ENCODE measurements at regions not wholly inside any gene's neighbourhood (a gene's known extent, or its start where the extent isn't known, plus 50 kb on each side); places are given as distances from the start of the nearest gene placed in this dataset.

DNA sequence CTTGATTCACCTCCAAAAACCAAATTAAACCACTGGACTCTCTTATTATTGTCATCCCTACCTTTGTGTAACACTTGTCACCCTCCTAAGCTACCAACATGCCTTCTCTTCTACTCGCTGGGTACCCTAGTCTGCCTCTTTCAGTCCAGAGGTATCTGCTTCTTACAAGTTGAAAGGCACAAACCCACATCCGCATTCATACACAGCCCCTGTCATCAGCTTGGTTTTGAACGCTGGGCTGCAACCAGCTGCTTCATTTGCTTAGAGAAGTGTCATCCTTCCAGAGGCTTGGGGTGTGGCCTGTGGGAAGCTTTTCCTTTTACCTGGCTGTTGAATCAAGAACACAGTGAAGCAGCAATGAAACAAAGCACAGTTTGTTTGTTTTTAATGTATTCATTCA, 138.8 kb upstream of the WWC1 start:
- Histone ChIP-seq H4K20me1 (replicated peaks; ENCODE audit: control insufficient read depth, extremely low read depth, insufficient read depth, low read length) (no peaks in the 10 kb centered on the region), H3K27me3 (ENCODE audit: control insufficient read depth in 2 of 2, insufficient read depth in 2 of 2, low read length in 2 of 2) (no peaks in the 10 kb centered on the region), H3K4me3 (replicated peaks in 1 of 3; ENCODE audit: insufficient read depth in 1 of 3, low read depth in 1 of 3, low read length in 3 of 3) (no peak overlapping the region), H3K36me3 (ENCODE audit: control insufficient read depth in 2 of 2, extremely low read depth in 1 of 2, insufficient read depth in 2 of 2, low read length in 2 of 2) (no peaks in the 10 kb centered on the region), H3K9me3 (replicated peaks; ENCODE audit: control insufficient read depth, insufficient read depth, low read length) (no peaks in the 10 kb centered on the region), H3K9me1 (replicated peaks; ENCODE audit: control insufficient read depth, extremely low read depth, insufficient read depth, low read length) (no peaks in the 10 kb centered on the region), H2AFZ (ENCODE audit: low read depth, low read length) (no peak overlapping the region), H3K4me1 (ENCODE audit: control insufficient read depth, extremely low read depth, insufficient read depth, low read length) (no peaks in the 10 kb centered on the region), H3K9ac (replicated peaks; ENCODE audit: extremely low read depth, insufficient read depth, low read length) (no peak overlapping the region), H3K27ac (ENCODE audit: insufficient read depth, low read depth, low read length) (no peak overlapping the region), H3K79me2 (ENCODE audit: control insufficient read depth, insufficient read depth, low read length) (no peaks in the 10 kb centered on the region), H3K4me2 (ENCODE audit: insufficient read depth, low read length) (no peak overlapping the region)
- DNase-seq (ENCODE audit: low read depth, low spot score), result no peak
- FAIRE-seq, result no peak
- dilution Hi-C loops (cut with MboI; ENCODE audit: extremely low pct_ligation_motif_present, low sequenced_read_pairs) (no loop called here), intact Hi-C loops (cut with micrococcal nuclease) (no loop called here)
- POLR2A ChIA-PET, result no interaction called here
- CTCF ChIA-PET, result no interaction called here
- TF ChIP-seq MAX (IDR thresholded peaks at IDR 0.05; ENCODE audit: insufficient read depth, insufficient read length) (no peak), POLR2AphosphoS5 (IDR thresholded peaks at IDR 0.05; ENCODE audit: insufficient read depth, low read depth, low read length) (no peak), GATA2 (IDR thresholded peaks at IDR 0.05; ENCODE audit: insufficient read depth, insufficient read length, low read depth, low read length) (no peak), FOS (IDR thresholded peaks at IDR 0.05; ENCODE audit: borderline replicate concordance, insufficient read depth, low read length) (no peak)
- no TSS peak for BruUV-seq (replicated peaks)

GRCh38 chr5:168153263-168153875, 138.1 kb upstream of the WWC1 start:
- dilution Hi-C loops (cut with MboI; ENCODE audit: extremely low pct_ligation_motif_present, low sequenced_read_pairs), result no loop called here

More at GRCh38 chr5:168153263-168153875, 138.1 kb upstream of the WWC1 start:
- no peaks in the 10 kb centered on the region for H3K27me3 ChIP-seq (ENCODE audit: control insufficient read depth in 2 of 2, insufficient read depth in 2 of 2, low read length in 2 of 2)
- H3K9me3 ChIP-seq (replicated peaks; ENCODE audit: control insufficient read depth, insufficient read depth, low read length), result no peaks in the 10 kb centered on the region
- no peaks in the 10 kb centered on the region for H3K9me1 ChIP-seq (replicated peaks; ENCODE audit: control insufficient read depth, extremely low read depth, insufficient read depth, low read length)
- no peak overlapping the region for H3K4me3 ChIP-seq (replicated peaks in 1 of 3; ENCODE audit: insufficient read depth in 1 of 3, low read depth in 1 of 3, low read length in 3 of 3)
- intact Hi-C loops (cut with micrococcal nuclease), result no loop called here
- no peak overlapping the region for H3K27ac ChIP-seq (ENCODE audit: insufficient read depth, low read depth, low read length)
- no peaks in the 10 kb centered on the region for H3K4me1 ChIP-seq (ENCODE audit: control insufficient read depth, extremely low read depth, insufficient read depth, low read length)
- FAIRE-seq, result no peak
- no peak for DNase-seq (ENCODE audit: low read depth, low spot score)
- BruUV-seq (replicated peaks), result no TSS peak
- no peaks in the 10 kb centered on the region for H3K79me2 ChIP-seq (ENCODE audit: control insufficient read depth, insufficient read depth, low read length)
- POLR2A ChIA-PET, result no interaction called here
- H3K9ac ChIP-seq (replicated peaks; ENCODE audit: extremely low read depth, insufficient read depth, low read length), result no peak overlapping the region
- CTCF ChIA-PET, result no interaction called here
- no peak overlapping the region for H2AFZ ChIP-seq (ENCODE audit: low read depth, low read length)
- H4K20me1 ChIP-seq (replicated peaks; ENCODE audit: control insufficient read depth, extremely low read depth, insufficient read depth, low read length), result no peaks in the 10 kb centered on the region
- no peak overlapping the region for H3K4me2 ChIP-seq (ENCODE audit: insufficient read depth, low read length)
- no peak for TF ChIP-seq POLR2A (IDR thresholded peaks at IDR 0.05; ENCODE audit: low read depth, low read length)
- TF ChIP-seq FOS (IDR thresholded peaks at IDR 0.05; ENCODE audit: borderline replicate concordance, insufficient read depth, low read length), result no peak
- TF ChIP-seq, protein P1, sequence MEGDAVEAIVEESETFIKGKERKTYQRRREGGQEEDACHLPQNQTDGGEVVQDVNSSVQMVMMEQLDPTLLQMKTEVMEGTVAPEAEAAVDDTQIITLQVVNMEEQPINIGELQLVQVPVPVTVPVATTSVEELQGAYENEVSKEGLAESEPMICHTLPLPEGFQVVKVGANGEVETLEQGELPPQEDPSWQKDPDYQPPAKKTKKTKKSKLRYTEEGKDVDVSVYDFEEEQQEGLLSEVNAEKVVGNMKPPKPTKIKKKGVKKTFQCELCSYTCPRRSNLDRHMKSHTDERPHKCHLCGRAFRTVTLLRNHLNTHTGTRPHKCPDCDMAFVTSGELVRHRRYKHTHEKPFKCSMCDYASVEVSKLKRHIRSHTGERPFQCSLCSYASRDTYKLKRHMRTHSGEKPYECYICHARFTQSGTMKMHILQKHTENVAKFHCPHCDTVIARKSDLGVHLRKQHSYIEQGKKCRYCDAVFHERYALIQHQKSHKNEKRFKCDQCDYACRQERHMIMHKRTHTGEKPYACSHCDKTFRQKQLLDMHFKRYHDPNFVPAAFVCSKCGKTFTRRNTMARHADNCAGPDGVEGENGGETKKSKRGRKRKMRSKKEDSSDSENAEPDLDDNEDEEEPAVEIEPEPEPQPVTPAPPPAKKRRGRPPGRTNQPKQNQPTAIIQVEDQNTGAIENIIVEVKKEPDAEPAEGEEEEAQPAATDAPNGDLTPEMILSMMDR (IDR thresholded peaks at IDR 0.05; ENCODE audit: extremely low read depth in 1 of 2, insufficient read depth in 1 of 2, low read depth in 1 of 2, low read length in 2 of 2), result no peak
- no peaks in the 10 kb centered on the region for H3K36me3 ChIP-seq (ENCODE audit: control insufficient read depth in 2 of 2, extremely low read depth in 1 of 2, insufficient read depth in 2 of 2, low read length in 2 of 2)

Measured in endothelial cell of umbilical vein (primary cell).